Endothelial cell of umbilical vein (primary cell): ENCODE measurements at regions not wholly inside any gene's neighbourhood (a gene's known extent, or its start where the extent isn't known, plus 50 kb on each side); places are given as distances from the start of the nearest gene placed in this dataset.

Experiments used
- CTCF ChIP-seq, 2 donors: IDR thresholded peaks; 1 replicate in 1 of 2; 2 replicates in 1 of 2; pipeline ENCODE4 v1.5.1; 2011; ENCODE audit warnings: low read length in 2 of 2, mild to moderate bottlenecking in 2 of 2, moderate library complexity in 2 of 2, control low read depth in 1 of 2, inconsistent platforms in 1 of 2, low read depth in 1 of 2; ENCODE audit not compliant: insufficient read depth in 1 of 2; ENCODE audit errors: extremely low read depth in 1 of 2
- EZH2 ChIP-seq: IDR thresholded peaks from 2 replicates; pipeline ENCODE4 v1.6.1; 2012; ENCODE audit warnings: borderline replicate concordance, low read depth, mild to moderate bottlenecking, moderate library complexity, low read length, inconsistent platforms; ENCODE audit not compliant: severe bottlenecking

- no peak for TF ChIP-seq EZH2
- no peak for TF ChIP-seq CTCF (IDR thresholded peaks at IDR 0.05; ENCODE audit: extremely low read depth in 1 of 2, insufficient read depth in 1 of 2, low read depth in 1 of 2, low read length in 2 of 2)
Observed at GRCh38 chr12:91974541-91975085, 171.0 kb downstream of the BTG1 start.
